GM13977 (cell line): ENCODE measurements at regions not wholly inside any gene's neighbourhood (a gene's known extent, or its start where the extent isn't known, plus 50 kb on each side); places are given as distances from the start of the nearest gene placed in this dataset.
"Not testable (repeated sequence)": the region's sequence is repeated elsewhere in the genome, so short reads cannot be mapped to it uniquely, and the experiment has no call there.

Source experiments
- DNase-seq: peaks from one replicate; pipeline ENCODE4 v3.0.0; 2012; ENCODE audit warnings: low spot score
- CTCF ChIP-seq: IDR thresholded peaks from 2 replicates; pipeline ENCODE4 v1.5.1; 2012; ENCODE audit warnings: mild to moderate bottlenecking, control low read depth; ENCODE audit not compliant: insufficient read depth; ENCODE audit errors: extremely low read depth, missing control alignments
- in situ Hi-C: fragments of 300-500 bp; cut with MboI; formaldehyde crosslinking; loops from one replicate; pipeline ENCODE4 v1.12.0; 2022; ENCODE audit warnings: low sequenced_read_pairs, low pct_unique_long_range_greater_than_20kb, mixed read lengths, inconsistent platforms; ENCODE audit not compliant: unreplicated experiment

GRCh38 chr4:112083587-112084347 is 61.5 kb upstream of the FAM241A start:
- in situ Hi-C loops = no loop called here
- DNase-seq = no peak
- no peak for TF ChIP-seq CTCF

- DNase-seq = no peak
- in situ Hi-C loops = no loop called here
- TF ChIP-seq CTCF = no peak
These were observed 59.9 kb upstream of the FAM241A start for GRCh38 chr4:112085156-112086035.

- TF ChIP-seq CTCF = no peak
- no peak for DNase-seq
- in situ Hi-C loops = no loop called here
These were observed 59.2 kb upstream of the FAM241A start for GRCh38 chr4:112086036-112086434.

GRCh38 chr4:112086661-112087060 is 58.6 kb upstream of the FAM241A start:
- DNase-seq, in situ Hi-C loops: not testable (repeated sequence)

GRCh38 chr4:112092330-112092729 is 52.9 kb upstream of the FAM241A start:
- not testable (repeated sequence) for DNase-seq
- in situ Hi-C loops = loop anchor here (10.0 kb wide), 1 partner anchor 142 kb away; the partner anchor contains the start of gene AP1AR

GRCh38 chr4:112093636-112094202 is 51.5 kb upstream of the FAM241A start:
- in situ Hi-C loops = loop anchor here (10.0 kb wide), 1 partner anchor 141 kb away; the partner anchor contains the start of gene AP1AR
- DNase-seq = no peak
- TF ChIP-seq CTCF = no peak

GRCh38 chr4:112094330-112094729 is 50.9 kb upstream of the FAM241A start:
- no peak for DNase-seq
- TF ChIP-seq CTCF = no peak
- in situ Hi-C loops = loop anchor here (10.0 kb wide), 1 partner anchor 140 kb away; the partner anchor contains the start of gene AP1AR
